NCI-H774 (cell line): ENCODE measurements at regions not wholly inside any gene's neighbourhood (a gene's known extent, or its start where the extent isn't known, plus 50 kb on each side); places are given as distances from the start of the nearest gene placed in this dataset.
"Not testable (repeated sequence)": the region's sequence is repeated elsewhere in the genome, so short reads cannot be mapped to it uniquely, and the experiment has no call there.

Experiments used
- DNase-seq: peaks from one replicate; lab custom pipeline; 2025; lab: John Stamatoyannopoulos, UW

GRCh38 chr5:10921160-10921559, 160.1 kb upstream of the DAP start:
- DNase-seq, result no peak

- no peak for DNase-seq
These were observed 159.4 kb upstream of the DAP start for GRCh38 chr5:10920400-10920799.

- DNase-seq, result no peak
These were observed 153.9 kb upstream of the DAP start for GRCh38 chr5:10914741-10915480.

GRCh38 chr5:10913841-10914240, 152.8 kb upstream of the DAP start:
- DNase-seq, result no peak

- no peak for DNase-seq
These were observed 152.3 kb upstream of the DAP start for GRCh38 chr5:10913181-10913810.

GRCh38 chr5:10912435-10912834, 151.4 kb upstream of the DAP start:
- no peak for DNase-seq

- DNase-seq, result no peak
These were observed 149.2 kb upstream of the DAP start for GRCh38 chr5:10910261-10910660.

GRCh38 chr5:10904862-10905432, 143.9 kb upstream of the DAP start:
- no peak for DNase-seq

GRCh38 chr5:10903786-10904560, 142.9 kb upstream of the DAP start:
- DNase-seq, result no peak

- DNase-seq, result no peak
These were observed 141.1 kb upstream of the DAP start for GRCh38 chr5:10902145-10902544.

GRCh38 chr5:10898514-10898913, 137.5 kb upstream of the DAP start:
- DNase-seq, result no peak

- no peak for DNase-seq
These were observed 135.0 kb upstream of the DAP start for GRCh38 chr5:10896016-10896415.

GRCh38 chr5:10894445-10895054, 133.5 kb upstream of the DAP start:
- DNase-seq, result no peak

- DNase-seq, result no peak
These were observed 131.8 kb upstream of the DAP start for GRCh38 chr5:10892911-10893215.

- DNase-seq, result no peak
These were observed 131.3 kb upstream of the DAP start for GRCh38 chr5:10892147-10892910.

- no peak for DNase-seq
These were observed 130.2 kb upstream of the DAP start for GRCh38 chr5:10891193-10891592.

GRCh38 chr5:10886497-10886896, 125.5 kb upstream of the DAP start:
- no peak for DNase-seq

- no peak for DNase-seq
These were observed 124.0 kb upstream of the DAP start for GRCh38 chr5:10885026-10885425.

- DNase-seq, result not testable (repeated sequence)
These were observed 122.9 kb upstream of the DAP start for GRCh38 chr5:10883945-10884344.

- DNase-seq, result no peak
These were observed 119.9 kb upstream of the DAP start for GRCh38 chr5:10880934-10881333.

- not testable (repeated sequence) for DNase-seq
These were observed 116.0 kb upstream of the DAP start for GRCh38 chr5:10876996-10877395.
